HG03060 (cell line): ENCODE measurements at regions not wholly inside any gene's neighbourhood (a gene's known extent, or its start where the extent isn't known, plus 50 kb on each side); places are given as distances from the start of the nearest gene placed in this dataset.

Experiments
- ATAC-seq: cut with Tn5 transposase; IDR thresholded peaks from one replicate; pipeline ENCODE4 v1.9.1; 2021; ENCODE audit warnings: low read depth, moderate number of reproducible peaks; ENCODE audit not compliant: unreplicated experiment

DNA sequence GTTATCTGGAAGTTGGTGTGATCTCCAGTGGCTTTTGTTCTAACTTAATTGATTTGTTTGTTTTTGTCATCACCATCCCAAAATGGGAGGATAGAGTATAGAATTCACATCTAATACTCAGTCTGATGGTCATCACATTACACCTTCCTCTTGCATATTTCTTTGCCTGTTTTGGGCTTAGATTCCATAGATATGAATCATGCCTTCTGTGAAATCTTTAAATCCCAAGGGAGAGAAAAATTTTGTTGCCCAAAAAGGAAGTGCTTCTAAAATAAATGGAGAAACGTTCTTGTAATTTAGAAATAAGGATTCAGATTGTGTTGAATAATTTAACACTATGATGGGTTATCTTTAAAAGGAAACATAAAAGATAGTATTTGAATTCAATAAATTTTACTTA, 446.0 kb upstream of the LRRC7 start:
- ATAC-seq, result no peak

DNA sequence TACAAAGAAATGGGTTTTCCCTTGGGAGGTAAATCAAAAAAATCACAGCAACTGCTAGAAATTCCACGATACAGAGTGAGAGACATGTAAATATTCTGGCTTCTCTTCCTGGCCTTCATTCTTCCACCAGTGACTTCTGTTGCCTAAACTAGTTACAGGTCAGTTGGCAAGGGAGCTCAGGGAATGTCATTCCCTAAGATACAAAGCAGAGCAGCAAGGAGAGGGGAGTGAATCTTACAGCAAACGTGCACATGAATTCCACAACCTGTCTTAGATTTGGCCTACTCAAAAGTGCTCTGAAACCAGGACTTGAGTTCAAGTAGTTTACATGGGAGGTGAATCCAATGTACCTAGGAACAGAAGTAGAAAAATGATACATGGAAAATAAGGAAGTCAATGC, 445.3 kb upstream of the LRRC7 start:
- ATAC-seq, result no peak

DNA sequence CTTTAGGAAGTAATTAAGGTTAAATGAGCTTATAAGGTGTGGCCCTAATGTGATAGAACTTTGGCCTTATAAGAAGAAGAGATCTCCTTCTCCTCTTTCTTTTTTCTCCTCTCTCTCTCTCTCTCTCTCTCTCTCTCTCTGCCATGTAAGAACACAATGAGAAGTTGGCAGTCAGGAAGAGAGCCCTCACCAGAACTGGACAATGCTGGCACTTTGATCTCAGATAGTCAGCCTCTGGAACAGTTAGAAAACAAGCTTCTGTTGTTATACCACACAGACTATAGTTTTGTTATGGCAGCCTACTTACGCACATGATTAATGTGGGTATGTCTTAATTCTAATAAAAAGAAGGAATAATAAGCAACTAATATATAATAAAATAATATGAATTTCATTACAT, 444.2 kb upstream of the LRRC7 start:
- ATAC-seq, result no peak

DNA sequence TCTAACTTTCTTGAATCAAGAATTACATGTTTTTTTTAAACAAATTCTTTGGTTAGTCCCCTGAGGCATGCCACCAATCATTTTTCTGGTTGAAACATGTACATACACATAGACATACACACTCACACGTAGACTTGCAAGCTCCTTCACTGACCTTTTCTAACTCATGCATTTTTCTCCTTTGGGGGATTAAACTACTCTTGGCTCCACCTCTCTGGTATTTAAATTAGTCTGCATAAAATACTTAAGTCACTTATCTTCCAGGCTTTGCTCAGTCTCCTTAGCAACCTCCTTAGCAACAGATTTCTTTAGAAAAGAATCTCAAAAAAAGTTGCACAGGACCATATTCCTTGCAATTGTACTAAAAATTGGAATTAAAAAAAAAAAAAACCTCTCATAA, 440.9 kb upstream of the LRRC7 start:
- no peak for ATAC-seq

DNA sequence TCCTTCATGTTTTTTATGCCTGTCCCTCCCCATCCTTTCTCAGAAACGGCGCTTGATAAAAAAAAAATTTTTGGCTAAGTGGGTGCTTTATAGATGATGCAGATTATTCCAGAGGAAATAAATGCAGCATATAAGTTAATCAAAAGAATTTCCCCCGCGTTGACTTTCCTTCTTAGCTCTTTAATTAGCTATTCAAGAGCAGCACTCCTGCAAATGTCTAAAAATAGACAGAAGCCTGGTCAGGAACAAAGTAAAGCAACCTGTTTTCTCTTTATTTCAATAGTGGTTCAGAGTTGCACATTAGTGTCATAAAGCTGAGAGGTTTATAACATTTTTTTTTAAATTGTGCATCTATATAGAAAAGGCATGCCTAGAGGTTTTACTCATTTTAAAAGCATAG, 439.5 kb upstream of the LRRC7 start:
- ATAC-seq, result no peak

DNA sequence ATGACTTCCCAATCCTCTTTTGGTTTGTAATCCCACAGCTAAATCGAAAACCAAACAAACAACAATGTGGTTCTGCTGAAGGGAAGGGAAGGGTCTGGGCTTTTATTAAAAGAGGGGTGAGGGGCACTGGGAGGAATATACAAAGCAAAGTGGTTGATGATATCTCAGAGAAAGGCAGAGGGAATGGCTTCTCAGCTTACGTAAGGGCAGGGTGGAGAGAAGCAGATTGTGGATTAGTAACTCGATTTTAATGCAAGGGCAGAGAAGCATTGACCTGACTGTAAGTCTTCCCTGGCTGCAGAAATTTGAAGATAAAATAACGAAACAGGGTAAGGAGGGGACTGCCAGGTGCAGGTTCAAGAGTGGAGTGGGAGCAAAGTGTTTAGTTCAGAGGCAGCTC, 438.2 kb upstream of the LRRC7 start:
- no peak for ATAC-seq

DNA sequence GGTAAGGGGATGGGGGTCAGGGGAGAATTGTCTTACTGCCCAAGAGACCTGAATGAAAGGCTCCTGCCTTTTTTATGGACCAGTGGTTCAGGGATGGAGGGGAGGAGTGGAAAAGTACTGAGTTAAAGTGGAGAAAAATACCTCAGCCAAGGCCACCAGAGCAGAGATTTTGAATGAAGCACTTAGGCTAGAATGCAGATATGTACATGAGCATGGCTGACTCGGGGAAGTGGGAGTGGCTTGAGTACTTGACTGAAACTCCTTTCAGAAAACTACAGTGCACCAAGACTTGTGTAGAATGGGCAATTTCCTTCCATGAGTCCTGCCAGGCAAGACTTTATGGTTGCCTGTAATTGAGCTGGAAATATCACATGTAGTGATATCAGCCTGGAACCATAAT, 429.6 kb upstream of the LRRC7 start:
- ATAC-seq, result no peak

DNA sequence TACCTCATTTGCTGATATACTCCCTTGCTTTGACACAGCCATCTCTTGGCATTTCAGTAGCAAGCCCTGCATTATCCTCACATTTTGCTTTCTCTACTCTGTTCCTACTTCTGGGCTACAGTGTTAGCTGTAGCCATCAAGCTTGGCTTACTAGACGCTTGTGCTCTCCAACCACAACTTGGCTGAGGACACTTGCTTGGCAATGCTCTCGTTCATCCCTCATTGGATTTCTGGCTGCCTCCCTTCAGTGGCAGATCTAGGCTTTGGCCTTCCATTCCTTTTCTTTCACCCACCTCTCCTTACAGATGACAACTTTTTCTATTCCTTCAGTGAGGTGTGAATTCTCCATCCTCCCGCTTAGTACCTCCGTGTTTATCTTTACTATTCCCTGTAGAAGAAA, 428.7 kb upstream of the LRRC7 start:
- no peak for ATAC-seq

DNA sequence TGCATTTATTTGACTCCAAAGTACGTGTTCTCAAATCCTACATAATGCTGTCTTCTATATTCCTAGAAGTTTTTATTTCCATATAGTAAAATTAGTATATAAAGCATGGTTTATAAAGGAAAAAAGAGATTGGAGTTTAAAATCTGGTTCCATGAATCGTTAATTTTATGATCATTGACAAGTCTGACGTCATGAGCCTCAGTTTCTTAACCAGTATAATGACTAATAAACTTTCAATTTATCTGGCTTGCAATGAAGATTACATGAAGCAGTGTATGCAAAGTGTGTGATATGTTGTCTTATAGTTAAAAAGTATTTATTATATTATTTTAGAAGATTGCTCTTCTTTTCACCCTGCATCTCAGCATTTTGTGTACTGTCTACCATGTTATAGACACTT, 421.4 kb upstream of the LRRC7 start:
- no peak for ATAC-seq

DNA sequence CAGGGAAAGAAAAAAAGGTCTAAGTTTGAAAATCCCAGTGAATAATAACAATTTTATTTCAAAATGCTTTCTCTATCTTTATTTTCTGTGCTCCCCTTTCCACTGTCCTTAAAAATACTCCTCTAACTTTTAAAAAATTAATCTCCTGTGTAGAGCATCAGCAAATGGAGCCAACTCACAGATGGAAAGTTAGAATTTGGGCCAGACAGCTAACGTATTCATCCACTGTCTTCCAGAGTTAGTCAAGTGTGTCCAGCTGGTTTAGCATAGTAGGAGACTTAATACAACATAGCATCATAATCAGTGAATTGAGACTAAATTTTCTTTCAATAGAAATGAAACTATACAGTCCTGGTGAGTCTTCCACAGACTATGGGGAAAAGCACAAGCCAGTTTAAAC, 419.0 kb upstream of the LRRC7 start:
- no peak for ATAC-seq

DNA sequence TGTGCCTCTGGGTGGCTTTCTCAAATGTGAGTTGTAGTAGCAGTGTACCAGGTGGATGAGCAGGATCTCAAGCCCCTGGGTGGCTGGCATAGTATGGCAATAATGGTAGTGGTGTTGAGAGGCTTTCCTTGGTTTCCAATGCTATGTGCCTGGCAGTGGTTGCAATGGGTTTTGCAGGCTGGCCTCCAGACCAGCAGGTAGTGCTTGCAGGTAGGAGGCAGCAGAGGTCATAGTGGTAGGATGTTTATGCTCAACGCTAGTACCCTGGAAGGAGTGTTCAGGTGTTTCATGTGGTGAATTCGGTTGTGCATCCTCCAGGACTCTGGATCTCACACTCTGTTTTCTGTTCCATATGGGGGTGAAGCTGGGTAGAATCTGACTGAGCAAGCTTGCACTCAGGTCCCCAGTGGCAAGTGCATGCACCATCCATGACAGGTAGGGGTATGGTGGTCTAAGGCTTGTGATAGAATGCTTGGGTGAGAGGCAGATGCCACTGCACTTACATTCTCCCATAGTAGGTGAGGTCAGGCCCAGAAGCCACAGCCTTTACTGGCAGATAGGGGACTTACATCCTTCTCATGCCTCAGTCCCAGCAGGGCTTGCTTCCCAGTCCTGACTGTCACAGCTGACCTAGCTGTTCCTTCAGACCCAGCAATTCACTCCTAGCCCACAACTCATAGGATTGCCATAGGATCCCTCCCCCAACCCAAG, 410.5 kb upstream of the LRRC7 start:
- ATAC-seq, result no peak

DNA sequence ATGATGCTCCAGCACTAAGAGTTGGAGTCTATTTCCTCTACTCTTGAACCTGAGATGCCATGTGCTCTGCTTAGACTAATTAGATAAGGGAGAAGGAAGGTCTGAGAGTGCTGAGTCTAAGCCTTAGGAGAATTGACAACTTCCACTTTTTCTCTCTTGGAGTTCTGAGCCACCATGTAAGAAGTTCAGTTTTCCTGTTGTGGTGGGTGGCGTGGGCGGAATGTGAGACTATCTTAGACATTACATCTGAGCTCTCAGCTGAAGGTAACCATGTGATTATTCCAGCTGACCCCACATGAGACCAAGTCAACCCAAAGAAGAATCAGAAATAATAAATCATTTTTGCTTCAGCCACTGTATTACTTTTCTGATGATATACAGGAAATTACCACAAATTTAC, 404.5 kb upstream of the LRRC7 start:
- no peak for ATAC-seq

DNA sequence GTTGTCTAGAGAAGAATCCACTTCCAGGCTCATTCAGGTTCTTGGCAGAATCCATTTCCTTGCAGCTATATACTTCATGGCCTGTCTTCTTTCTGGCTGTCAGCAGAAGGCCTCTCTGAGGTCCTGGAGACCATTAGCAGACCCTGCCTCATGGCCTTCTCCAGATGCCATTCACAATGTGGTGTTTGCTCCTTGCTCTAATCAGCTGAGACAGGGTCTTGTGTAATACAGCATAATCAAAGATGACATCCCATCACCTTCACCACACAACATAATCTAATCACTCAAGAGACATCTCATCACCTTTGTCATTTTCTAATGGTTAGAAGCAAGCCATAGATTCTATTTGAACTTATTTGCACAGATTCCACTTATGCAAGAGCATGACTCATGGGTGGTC, 403.9 kb upstream of the LRRC7 start:
- no peak for ATAC-seq

DNA sequence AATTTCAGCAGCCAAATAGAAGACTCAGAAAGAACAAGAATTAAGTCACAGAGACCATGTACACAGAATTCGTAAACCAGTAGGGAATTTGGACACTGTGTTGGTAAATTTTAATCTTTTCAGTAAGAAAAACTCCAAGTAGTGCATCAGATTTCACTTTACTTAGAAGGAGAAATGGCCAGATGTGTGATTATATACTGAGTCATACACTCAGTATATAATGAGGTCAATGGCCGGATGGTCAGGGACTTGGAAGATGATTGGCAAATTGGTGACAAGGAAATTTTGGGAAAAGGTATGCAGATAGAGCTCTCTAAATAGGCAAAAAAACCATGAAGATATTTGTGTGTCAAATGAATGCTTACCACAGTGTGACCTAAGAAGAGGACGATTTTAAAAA, 399.8 kb upstream of the LRRC7 start:
- ATAC-seq, result no peak

DNA sequence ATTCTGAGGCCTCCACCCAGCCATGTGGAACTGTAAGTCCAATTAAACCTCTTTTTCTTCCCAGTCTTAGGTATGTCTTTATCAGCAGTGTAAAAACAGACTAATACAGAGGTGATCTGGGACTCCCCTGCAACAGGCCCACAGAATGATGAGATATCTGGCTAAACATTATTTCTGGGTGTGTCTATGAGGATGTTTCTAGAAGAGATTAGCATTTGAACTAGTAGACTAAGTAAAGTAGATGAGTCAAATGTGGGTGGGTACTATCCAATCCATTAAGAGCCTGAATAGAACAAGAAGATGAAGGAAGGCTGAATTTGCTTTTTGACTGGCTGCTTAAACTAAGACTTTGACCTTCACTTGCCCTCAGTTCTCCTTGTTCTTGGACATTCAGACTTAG, 396.5 kb upstream of the LRRC7 start:
- ATAC-seq, result no peak

DNA sequence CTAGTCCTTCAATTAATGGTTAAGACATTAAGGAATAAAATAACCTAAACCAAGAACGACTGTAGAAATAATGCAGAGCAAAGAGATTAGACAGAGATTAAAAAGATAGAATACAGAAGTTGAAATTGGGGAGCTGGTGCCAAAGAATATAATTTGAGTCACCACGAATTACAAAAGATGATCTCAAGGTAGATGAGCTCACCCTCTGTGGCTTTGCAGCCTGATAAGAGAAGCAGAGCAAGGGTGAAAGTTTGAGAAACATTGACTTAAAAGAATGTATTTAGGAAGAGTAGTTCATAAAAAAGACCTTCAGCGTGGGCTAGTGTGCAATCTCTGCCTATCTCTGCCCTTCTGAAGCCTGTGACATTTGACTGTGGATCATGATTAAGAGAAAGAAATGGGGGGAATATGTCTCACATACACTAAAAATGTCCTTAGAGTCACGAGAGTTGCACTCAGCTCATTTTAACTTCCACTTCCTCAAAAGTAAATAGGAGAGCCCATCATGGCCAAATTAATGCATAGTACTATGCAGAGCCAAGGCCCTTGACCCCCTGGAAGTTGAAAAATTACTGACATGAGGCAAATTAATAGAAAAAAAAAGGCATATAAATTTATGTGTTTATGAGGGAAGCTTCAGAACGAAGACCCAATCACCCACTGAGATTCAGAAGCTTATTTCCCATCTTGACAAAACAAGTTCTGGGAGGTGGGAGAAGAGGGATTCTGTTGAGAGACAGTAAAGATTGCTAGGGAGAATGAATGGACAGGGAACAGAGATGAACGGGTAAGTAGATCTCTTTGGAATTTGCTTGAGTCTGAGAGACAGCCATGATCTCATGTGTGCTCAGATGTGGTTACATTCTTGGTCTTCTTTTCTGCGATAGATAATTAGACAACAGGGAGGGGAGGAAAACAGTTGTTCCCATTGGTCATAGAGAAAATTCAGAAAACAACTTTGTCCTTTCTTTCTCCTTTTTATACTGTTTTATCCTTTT, 395.4 kb upstream of the LRRC7 start:
- ATAC-seq, result no peak

DNA sequence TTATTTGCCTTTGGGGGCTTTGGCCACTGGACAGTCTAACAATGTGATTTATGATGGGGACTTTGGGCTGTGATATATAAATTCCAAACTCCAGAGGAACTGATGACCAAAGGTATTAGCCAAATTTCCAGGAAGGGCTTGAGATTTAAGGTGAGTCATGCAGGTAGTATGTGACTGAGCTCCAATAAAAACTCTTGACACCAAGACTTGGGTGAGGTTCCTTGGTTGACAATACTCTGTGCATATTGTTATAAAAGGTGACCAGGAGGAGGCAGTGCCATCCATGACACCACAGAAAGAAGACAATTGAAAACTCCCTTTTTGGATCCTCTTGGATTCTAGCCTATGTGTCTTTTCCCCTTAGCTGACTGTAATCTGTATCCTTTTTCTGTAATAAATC, 392.7 kb upstream of the LRRC7 start:
- ATAC-seq, result no peak

DNA sequence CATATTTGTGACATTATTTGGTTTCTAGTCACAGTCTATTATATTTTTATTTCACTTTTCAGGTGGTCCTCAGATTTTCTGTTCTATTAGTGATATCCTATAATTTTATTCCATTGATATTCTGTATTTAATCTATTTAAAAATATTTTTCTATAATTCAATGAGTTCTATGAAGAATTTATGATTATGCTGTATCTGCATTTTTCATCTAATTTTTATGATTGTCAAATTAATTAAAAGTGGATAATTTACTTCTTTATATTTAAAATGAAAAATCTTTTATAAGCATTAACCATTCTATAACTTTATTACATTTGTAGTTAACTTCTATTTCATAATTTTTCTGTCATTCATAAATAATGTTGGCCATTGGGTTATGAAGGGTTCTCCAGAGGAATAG, 387.4 kb upstream of the LRRC7 start:
- no peak for ATAC-seq

DNA sequence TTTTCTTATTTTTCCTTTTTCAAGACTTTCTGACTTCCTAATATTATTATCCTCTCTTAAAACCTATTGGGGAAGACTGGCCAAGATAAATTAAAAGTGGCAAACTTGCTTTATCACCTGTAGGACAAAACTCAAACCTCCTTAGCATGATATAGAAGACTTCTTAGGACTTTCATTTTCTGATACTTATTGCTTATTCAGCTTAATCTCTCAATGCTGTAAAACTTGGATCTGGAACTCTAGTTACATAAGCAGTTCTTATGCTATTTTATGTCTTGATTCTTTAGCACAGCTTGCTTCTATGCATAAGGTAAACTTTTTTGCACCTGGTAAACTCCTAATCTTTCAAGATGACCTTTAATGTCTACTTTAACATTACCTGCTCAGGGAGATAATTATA, 382.3 kb upstream of the LRRC7 start:
- no peak for ATAC-seq

DNA sequence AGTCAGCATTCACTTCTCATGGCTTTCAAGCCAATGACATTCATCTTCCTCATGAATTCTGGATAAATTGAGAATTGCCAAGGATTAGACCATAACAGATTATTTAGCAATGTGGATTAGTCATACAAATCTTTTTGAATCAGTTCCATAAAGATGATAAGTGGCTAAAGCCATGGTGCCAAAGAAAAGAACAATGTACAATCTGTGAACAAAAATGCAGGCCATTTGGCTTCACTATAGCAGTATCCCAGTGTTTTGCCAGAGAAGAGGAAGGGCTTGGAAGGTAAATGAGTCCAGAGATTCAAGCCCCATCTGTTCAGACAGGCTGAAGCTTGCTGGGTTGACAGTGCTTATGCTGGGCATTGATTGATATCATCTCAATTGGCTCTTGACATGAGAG, 376.4 kb upstream of the LRRC7 start:
- no peak for ATAC-seq

DNA sequence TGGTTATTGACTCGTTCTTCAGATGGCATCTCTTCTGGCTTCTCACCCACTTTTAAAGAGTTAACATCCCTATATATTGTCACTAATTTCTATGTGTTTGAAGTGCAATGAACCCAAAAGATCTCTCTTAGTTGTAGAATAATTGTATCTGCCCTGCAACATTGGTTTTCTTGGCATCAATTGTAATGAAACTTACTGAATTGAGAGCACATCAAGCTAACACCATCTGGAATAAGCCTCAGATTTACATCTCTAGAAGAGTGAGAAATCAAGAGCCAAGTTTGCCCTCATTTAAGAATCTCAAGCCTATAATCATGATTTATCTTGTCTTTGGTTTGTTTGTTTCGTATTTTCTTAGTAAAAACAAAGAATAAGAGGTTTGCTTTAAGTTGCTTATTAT, 372.6 kb upstream of the LRRC7 start:
- no peak for ATAC-seq

DNA sequence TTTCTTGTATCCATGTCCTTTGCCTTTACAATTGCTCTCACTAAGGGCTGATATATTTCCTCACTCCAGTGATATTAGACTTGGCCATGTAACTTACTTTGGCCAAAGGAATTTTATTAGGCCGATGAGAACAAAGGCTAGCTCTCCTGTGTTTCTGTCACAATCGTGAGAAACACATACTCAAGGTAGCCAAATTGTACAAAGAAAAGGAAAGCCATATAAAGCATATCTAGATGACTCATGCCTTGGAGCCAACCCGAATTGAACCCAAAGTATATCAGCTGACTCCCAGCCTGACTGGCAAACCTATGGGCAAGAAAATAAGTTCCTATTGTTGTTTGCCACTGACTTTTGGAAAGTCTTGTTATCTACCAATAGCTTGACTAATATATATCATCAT, 371.7 kb upstream of the LRRC7 start:
- no peak for ATAC-seq
